Ureter (tissue), 1 donor: ENCODE measurements at regions not wholly inside any gene's neighbourhood (a gene's known extent, or its start where the extent isn't known, plus 50 kb on each side); places are given as distances from the start of the nearest gene placed in this dataset.

Experiments used
- DNase-seq: peaks from one replicate; pipeline ENCODE4 v3.0.0-alpha.2; 2020; ENCODE audit warnings: low spot score
- donor health status: DM: yes; HTN: yes; CAD: no.

GRCh38 chr12:76259106-76259505 is 89.1 kb downstream of the BBS10 start:
- no peak for DNase-seq

- no peak for DNase-seq
Observed at GRCh38 chr12:76256904-76257303, 91.3 kb downstream of the BBS10 start.

GRCh38 chr12:76256321-76256720 is 91.9 kb downstream of the BBS10 start:
- no peak for DNase-seq

GRCh38 chr12:76255692-76256091 is 92.5 kb downstream of the BBS10 start:
- no peak for DNase-seq

- DNase-seq: no peak
Observed at GRCh38 chr12:76255281-76255680, 92.9 kb downstream of the BBS10 start.

- DNase-seq: no peak
Observed at GRCh38 chr12:76252031-76252430, 96.2 kb downstream of the BBS10 start.

- DNase-seq: no peak
Observed at GRCh38 chr12:76250256-76250655, 98.0 kb downstream of the BBS10 start.

- no peak for DNase-seq
Observed at GRCh38 chr12:76249501-76249900, 98.7 kb downstream of the BBS10 start.

- DNase-seq: no peak
Observed at GRCh38 chr12:76247992-76248391, 100.2 kb downstream of the BBS10 start.

- DNase-seq: no peak
Observed at GRCh38 chr12:76247026-76247646, 101.1 kb downstream of the BBS10 start.

- DNase-seq: no peak
Observed at GRCh38 chr12:76246611-76247010, 101.6 kb downstream of the BBS10 start.

GRCh38 chr12:76244300-76244699 is 103.9 kb downstream of the BBS10 start:
- DNase-seq: no peak

GRCh38 chr12:76242813-76243550 is 105.2 kb downstream of the BBS10 start:
- no peak for DNase-seq

GRCh38 chr12:76241371-76241770 is 106.8 kb downstream of the BBS10 start:
- no peak for DNase-seq

- DNase-seq: no peak
Observed at GRCh38 chr12:76240281-76240680, 107.9 kb downstream of the BBS10 start.

- DNase-seq: no peak
Observed at GRCh38 chr12:76238688-76239087, 109.5 kb downstream of the BBS10 start.

GRCh38 chr12:76237086-76237701 is 111.0 kb downstream of the BBS10 start:
- DNase-seq: no peak

- DNase-seq: no peak
Observed at GRCh38 chr12:76236640-76237039, 111.6 kb downstream of the BBS10 start.

GRCh38 chr12:76234741-76235140 is 113.5 kb downstream of the BBS10 start:
- DNase-seq: no peak

GRCh38 chr12:76232013-76232412 is 116.2 kb downstream of the BBS10 start:
- no peak for DNase-seq

- no peak for DNase-seq
Observed at GRCh38 chr12:76226956-76227355, 121.3 kb downstream of the BBS10 start.

GRCh38 chr12:76226397-76226796 is 121.8 kb downstream of the BBS10 start:
- DNase-seq: no peak

- no peak for DNase-seq
Observed at GRCh38 chr12:76223869-76224268, 124.3 kb downstream of the BBS10 start.
